Suprapubic skin (tissue), 3 donors: ENCODE measurements at regions not wholly inside any gene's neighbourhood (a gene's known extent, or its start where the extent isn't known, plus 50 kb on each side); places are given as distances from the start of the nearest gene placed in this dataset.

Source experiments
- EP300 ChIP-seq: sonication (generic); formaldehyde crosslinking; IDR thresholded peaks from one replicate; pipeline ENCODE4 v1.6.1; 2017; ENCODE audit warnings: antibody characterized with exemption
- POLR2A ChIP-seq, 2 donors: fragments of 450-650 bp; IDR thresholded peaks; one replicate each; pipeline ENCODE4 v1.6.1; 2017; ENCODE audit warnings: antibody characterized with exemption in 2 of 2, mild to moderate bottlenecking in 2 of 2, moderate library complexity in 2 of 2
- TF ChIP-seq, protein P1 (sequence below), 2 donors: fragments of 200-600 bp in 1 of 2; fragments of 450-650 bp in 1 of 2; sonication (generic) in 1 of 2; IDR thresholded peaks; one replicate each; pipeline ENCODE4 v1.5.1; 2016 to 2019; ENCODE audit warnings: antibody characterized with exemption in 2 of 2, mild to moderate bottlenecking in 1 of 2, moderate library complexity in 1 of 2

DNA sequence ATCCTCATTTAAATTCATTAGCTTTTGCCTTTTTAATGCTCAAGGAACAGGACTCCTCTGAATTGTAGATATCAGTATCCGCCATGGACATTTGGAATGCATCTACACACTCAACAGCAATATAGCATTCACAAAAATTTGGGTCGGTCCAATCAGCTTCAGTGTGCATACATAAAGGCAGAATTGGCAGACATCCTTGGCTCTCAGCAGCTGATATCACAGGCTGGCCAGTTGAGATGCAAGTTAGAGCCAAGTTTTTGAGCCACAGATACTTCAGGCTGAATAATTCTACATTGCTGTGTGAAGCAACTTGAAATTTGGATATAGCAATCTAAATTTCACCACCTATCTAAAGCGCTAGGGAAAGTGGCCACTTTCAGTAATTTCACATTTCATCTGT, 821.1 kb downstream of the PCDH19 start:
- TF ChIP-seq, protein P1, sequence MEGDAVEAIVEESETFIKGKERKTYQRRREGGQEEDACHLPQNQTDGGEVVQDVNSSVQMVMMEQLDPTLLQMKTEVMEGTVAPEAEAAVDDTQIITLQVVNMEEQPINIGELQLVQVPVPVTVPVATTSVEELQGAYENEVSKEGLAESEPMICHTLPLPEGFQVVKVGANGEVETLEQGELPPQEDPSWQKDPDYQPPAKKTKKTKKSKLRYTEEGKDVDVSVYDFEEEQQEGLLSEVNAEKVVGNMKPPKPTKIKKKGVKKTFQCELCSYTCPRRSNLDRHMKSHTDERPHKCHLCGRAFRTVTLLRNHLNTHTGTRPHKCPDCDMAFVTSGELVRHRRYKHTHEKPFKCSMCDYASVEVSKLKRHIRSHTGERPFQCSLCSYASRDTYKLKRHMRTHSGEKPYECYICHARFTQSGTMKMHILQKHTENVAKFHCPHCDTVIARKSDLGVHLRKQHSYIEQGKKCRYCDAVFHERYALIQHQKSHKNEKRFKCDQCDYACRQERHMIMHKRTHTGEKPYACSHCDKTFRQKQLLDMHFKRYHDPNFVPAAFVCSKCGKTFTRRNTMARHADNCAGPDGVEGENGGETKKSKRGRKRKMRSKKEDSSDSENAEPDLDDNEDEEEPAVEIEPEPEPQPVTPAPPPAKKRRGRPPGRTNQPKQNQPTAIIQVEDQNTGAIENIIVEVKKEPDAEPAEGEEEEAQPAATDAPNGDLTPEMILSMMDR (IDR thresholded peaks at IDR 0.05): no peak
- no peak for TF ChIP-seq EP300
- TF ChIP-seq POLR2A (IDR thresholded peaks at IDR 0.05): no peak
